Fibroblast of pulmonary artery (primary cell): ENCODE measurements at regions not wholly inside any gene's neighbourhood (a gene's known extent, or its start where the extent isn't known, plus 50 kb on each side); places are given as distances from the start of the nearest gene placed in this dataset.

ENCODE experiments used
- DNase-seq: peaks from one replicate; pipeline ENCODE4 v3.0.0-alpha.2; 2010; ENCODE audit warnings: low read depth
- H3K4me3 ChIP-seq: replicated peaks from 2 replicates; pipeline ENCODE4 v1.5.1; 2011; ENCODE audit warnings: low read depth, mild to moderate bottlenecking, control low read depth, low read length, moderate library complexity
- TF ChIP-seq, protein P1 (sequence below): IDR thresholded peaks from 2 replicates; pipeline ENCODE4 v1.5.1; 2011; ENCODE audit warnings: mild to moderate bottlenecking, control low read depth, low read length, inconsistent platforms; ENCODE audit errors: missing control alignments

DNA sequence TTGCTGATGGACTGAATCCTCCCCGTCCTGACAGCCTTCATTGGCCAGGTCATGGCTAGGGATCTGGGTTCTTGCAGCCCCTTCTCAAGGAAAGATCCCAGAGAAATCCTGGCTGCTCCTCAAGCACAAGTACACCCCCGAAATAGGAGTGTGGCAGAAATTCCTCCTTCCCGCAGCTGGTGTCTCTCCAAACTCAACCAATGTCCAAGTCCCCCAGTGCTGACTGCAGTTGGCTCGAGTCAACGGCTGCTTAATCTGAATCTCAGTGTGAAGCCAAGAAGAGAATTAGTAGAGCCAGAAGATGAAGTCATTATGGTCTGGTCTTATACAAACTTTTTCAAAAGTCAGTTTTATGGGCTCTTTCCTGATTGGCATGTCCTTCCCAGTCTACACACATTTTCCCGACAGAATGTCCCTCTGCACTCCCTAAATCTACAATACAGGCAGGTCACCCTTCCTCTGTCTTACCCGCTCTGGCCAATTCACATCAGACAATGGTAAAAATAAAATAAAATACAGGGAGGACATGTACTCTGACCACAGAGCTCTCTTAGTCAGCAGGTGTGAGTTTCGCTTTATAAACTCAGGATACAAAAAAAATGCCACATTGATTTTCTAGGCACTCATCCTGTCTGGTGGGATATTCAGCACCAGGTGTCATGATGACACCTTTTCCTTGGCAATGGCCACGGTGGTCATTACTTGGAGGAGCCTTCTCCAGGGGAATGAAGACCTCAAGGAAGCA, 76.9 kb upstream of the PAPOLG start:
- no peak overlapping the region for H3K4me3 ChIP-seq
- DNase-seq, result no peak
- TF ChIP-seq, protein P1, sequence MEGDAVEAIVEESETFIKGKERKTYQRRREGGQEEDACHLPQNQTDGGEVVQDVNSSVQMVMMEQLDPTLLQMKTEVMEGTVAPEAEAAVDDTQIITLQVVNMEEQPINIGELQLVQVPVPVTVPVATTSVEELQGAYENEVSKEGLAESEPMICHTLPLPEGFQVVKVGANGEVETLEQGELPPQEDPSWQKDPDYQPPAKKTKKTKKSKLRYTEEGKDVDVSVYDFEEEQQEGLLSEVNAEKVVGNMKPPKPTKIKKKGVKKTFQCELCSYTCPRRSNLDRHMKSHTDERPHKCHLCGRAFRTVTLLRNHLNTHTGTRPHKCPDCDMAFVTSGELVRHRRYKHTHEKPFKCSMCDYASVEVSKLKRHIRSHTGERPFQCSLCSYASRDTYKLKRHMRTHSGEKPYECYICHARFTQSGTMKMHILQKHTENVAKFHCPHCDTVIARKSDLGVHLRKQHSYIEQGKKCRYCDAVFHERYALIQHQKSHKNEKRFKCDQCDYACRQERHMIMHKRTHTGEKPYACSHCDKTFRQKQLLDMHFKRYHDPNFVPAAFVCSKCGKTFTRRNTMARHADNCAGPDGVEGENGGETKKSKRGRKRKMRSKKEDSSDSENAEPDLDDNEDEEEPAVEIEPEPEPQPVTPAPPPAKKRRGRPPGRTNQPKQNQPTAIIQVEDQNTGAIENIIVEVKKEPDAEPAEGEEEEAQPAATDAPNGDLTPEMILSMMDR, result no peak

GRCh38 chr2:60693551-60693950, 62.5 kb upstream of the PAPOLG start:
- TF ChIP-seq, protein P1, result no peak

GRCh38 chr2:60695793-60696192, 60.3 kb upstream of the PAPOLG start:
- TF ChIP-seq, protein P1, result no peak
- no peak overlapping the region for H3K4me3 ChIP-seq
- DNase-seq, result no peak

More at GRCh38 chr2:60693551-60693950, 62.5 kb upstream of the PAPOLG start:
- no peak overlapping the region for H3K4me3 ChIP-seq
- no peak for DNase-seq

DNA sequence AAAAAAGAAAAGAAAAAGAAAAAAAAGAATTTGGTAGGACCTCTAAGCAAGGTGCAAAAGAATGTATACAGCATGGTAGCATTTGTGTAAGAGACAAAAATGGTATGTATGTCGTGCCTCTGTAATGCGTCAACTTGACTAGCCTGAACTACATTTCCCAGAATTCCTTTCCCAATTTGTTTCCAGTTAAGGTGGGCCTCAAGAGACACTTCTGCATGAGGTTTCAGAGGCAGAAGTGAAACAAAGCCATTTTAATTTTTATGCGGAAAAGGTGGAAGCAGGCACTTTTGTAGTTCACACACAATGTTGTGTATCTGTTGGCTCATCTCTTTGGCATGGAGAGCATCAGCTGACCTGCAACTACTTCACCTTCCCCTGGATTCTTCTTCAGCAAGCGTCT, 56.5 kb upstream of the PAPOLG start:
- TF ChIP-seq, protein P1, result no peak
- no peak for DNase-seq

DNA sequence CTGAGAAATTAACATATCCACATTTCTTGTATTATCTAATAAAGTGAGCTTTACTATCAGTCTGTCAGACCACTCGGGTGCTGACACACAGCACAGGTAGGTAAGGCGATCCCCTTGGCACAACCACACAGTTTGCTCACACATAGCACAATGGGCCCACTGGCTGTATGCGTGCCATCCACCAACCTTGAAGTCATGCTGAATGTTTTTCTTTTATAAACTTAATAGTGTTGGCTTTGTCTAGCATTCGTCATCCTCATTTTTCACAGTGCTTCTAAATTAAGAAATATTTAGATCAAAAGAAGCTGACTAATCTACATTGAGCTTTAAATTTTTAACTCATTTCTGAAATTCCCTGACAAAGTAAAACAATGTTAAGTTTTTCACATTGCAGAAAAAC, 50.0 kb upstream of the PAPOLG start:
- no peak for DNase-seq
- no peak overlapping the region for H3K4me3 ChIP-seq
- TF ChIP-seq, protein P1, result no peak

More for the DNA sequence above, 56.5 kb upstream of the PAPOLG start:
- no peak overlapping the region for H3K4me3 ChIP-seq
